ENCODE measurements at regions not wholly inside any gene's neighbourhood (a gene's known extent, or its start where the extent isn't known, plus 50 kb on each side); places are given as distances from the start of the nearest gene placed in this dataset.

DNA sequence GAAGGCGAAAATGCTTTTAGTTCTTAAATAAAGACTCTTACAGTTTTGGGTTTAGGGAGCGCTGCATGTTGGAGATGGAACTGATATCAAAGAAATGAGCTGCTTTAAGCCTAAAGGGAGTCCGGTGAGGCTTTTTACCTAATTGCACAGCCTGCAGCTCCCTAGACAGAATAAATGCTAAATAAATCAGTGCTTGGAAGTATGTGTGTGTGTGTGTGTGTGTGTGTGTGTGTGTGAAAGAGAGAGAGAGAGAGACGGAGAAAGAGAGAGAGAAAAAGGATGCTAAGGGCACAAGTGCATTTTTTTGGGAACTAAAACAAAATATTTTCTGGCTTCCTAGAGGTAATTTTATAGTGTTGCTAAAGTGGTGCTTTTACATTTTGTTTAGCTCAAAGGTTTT lies 88.4 kb downstream of the MTRR start (continued):
- TF ChIP-seq YY1 (IDR thresholded peaks at IDR 0.05; ENCODE audit: low read depth, low read length) (no peak), CREB1 (IDR thresholded peaks at IDR 0.05) (no peak), POLR2AphosphoS5 (IDR thresholded peaks at IDR 0.05; ENCODE audit: low read depth, low read length) (no peak), SP4 (IDR thresholded peaks at IDR 0.05; ENCODE audit: low read length) (no peak)

Data from H1 (cell line).